CD4-positive, alpha-beta T cell treated with Interleukin-17A for 4 hours (primary cell): ENCODE measurements at regions not wholly inside any gene's neighbourhood (a gene's known extent, or its start where the extent isn't known, plus 50 kb on each side); places are given as distances from the start of the nearest gene placed in this dataset.

Source experiments
- DNase-seq: peaks from one replicate; pipeline ENCODE4 v3.0.0-alpha.2; 2020; ENCODE audit warnings: mixed read lengths

DNA sequence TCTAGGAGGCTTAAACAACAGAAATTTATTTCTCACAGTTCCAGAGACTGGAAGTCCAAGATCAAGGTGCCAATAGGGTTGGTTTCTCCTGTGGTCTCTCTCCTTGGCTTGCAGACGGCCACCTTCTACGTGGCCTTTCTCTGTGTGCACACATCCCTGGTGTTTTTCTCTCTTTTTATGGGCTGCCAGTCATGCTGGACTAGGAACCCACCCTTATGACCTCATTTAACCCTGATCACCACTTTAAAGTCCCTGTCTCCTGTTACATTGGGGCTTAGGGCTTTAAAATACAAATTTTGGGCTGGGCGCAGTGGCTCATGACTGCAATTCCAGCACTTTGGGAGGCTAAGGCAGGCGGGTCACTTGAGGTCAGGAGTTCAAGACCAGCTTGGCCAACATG lies 157.1 kb downstream of the TLE1 start:
- DNase-seq, result no peak

GRCh38 chr9:81531511-81531910 lies 157.8 kb downstream of the TLE1 start:
- no peak for DNase-seq

GRCh38 chr9:81530846-81531245 lies 158.5 kb downstream of the TLE1 start:
- DNase-seq, result no peak

DNA sequence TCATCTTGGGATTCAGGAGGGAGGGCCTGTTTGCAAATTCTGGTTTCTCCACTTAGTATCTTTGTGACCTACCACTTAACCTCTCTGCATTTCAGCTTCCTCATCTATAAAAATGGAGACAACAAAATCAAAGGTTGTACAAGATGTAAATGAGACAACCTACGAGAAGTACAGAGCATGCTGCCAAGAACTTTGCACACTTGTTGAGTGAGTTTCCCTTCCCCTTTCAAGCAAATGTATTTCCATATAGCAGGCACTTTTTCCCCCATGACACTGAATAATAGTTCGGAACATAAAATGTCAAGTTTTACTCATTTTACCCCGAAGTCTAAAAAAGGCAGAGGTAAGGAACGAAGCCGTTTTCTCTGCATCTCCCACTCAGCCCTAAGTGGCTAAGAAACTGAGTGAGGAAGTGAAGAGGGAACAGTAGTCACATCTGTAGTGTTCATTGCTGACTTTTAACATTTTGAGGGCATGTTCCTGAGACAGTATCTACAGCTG lies 159.0 kb downstream of the TLE1 start:
- DNase-seq, result no peak

DNA sequence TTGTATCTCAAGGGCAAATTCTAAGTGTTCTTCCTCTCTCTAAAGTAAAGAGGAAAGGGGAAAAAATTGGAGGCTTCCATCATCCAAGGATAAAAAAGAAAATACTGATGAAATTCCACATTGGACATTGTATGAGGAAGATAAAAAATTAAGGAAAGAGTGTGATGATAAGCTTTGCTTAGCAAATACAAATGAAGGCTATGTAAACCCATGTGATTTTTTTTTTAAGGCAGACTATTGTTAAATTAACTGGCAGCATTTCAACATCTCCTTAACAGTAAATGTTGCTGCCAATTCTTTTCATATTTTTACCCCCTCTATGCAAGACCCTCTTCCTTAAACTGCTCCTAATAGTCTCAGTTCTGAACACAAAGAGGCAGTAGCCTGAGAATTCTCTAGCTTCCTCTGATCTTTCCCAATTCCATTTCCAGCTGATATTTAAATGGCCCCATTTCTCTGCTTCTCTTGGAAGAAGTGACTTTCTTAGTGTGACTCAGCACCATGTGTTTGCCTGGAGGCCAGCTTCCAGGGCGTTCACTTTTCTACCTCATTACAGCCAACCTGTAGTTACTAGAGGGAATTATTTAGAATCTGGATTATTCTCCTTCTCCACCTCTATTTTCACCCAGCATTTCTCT lies 159.7 kb downstream of the TLE1 start:
- DNase-seq, result no peak

DNA sequence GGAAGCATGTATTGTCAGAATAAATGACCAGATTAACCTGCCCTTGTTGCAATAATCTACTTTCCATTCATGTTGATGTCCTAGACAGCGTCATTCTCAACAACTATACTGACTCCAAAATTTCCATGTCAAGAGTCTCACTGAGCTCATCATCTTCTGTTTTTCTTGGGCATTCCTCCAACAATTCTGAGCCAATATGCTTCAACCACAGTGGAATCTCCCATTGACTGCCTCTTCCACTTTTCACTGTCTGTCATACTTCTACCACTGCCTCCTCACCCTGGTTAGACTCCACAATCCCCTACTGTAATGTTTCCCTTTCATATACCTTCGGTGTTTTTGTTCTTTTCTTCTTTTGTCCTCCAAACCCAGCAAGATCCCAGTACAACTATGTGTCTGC lies 162.8 kb downstream of the TLE1 start:
- no peak for DNase-seq

DNA sequence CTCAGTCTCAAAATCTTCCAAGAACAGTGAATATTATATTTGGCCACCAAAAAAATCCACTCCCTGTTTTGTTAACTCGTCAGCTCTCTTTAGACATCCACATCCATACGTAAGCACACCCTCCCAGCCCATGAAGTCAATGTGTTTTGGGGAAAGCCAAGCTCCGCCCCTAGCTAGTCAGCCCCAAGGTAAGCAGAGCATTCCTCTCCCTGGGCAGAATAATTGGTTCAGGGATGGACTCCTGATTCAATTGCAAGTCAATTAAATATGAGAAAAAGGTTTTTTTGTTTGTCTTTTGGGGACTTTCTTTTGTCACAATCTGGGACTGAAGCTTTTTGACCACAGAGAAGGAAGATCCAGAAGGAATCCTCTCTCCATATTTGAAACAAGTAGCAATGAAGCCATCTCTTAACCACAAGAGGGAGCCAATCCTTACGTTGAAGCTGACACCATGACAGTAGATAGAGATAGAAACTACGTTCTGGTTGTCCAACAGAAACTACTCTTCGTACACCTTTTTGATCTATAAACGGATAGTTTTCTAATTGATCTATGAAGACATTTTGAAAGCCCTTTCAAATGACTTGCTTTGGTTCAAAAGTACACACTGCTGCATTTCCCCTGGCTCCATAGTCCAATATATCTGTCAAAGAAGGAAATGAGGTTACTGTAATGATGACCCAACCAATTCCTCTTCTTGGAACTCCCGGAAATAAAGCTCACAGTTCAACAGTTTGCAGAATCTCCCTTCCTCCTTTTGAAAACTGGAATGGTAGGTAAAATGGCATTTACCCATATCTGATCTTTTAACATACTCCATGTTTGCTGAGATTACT lies 166.4 kb downstream of the TLE1 start:
- no peak for DNase-seq

- no peak for DNase-seq
These were observed 167.5 kb downstream of the TLE1 start for GRCh38 chr9:81521892-81522291.

DNA sequence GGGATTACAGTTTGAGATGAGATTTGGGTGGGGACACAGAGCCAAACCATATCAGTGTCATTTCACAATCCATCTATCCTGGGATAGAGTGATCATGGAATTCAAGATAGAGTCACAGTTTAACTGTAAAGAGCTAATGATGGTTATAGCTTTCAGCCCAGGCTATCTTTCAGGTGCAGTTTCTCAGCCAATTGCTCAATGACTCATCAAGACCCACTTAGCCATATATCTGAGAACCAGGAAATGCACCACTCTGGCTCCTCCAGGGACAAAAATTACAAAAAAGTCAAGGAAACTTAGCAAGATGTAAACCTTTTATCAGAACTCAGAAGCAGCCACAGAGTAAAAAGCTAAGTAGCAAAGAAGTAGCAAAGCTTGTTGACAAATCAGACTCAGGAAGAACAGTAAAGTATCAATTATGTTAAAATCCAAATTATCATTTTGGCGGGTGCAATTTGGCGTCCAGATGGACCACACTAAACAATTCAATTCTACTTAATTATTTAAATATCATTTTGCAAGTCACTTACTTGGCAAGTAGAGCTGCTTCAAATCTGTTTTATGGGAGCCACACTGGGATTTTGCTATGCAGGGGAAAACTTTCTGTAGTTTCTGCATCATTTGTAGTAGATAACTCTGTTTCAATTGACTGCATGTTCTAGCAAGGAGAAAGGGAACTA lies 169.4 kb downstream of the TLE1 start:
- DNase-seq, result no peak

DNA sequence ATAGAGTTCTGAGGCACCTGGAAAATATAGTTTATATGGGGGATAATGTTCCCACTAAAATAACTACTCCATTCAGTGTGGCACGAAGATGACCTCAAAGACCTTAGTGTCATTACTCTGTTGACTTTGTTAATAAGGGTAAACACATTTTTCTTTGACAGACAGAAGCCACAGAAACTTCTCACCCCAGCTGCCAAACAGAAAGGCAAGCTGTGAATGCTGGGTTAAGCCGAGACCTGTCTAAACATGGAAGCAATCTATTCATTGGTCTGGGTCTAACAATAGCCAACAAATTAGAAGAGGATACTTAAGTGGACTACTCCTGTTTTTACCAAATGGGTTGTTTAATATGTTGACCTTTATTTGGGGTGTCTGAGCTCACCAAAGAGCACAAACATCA lies 171.4 kb downstream of the TLE1 start:
- no peak for DNase-seq

DNA sequence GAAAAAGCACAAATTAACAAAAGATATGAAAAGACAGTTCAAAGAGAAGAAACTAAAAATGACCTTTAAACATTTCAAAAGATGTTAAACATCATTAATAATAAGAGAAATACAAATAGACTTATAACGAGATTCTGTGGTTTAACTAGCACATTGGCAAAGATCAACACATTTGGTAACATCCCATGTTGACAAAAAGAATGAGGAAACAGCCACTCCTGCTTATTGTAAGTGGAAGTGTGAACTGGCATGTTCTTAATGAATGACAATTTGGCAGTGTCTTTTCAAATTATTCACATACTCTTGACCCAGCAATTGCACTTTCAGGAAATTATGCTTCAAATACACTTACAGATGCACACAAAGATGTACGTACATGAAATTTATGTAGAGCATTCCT lies 176.3 kb downstream of the TLE1 start:
- DNase-seq, result no peak

- DNase-seq, result no peak
These were observed 176.7 kb downstream of the TLE1 start for GRCh38 chr9:81512641-81513040.

- no peak for DNase-seq
These were observed 180.9 kb downstream of the TLE1 start for GRCh38 chr9:81508476-81508875.

DNA sequence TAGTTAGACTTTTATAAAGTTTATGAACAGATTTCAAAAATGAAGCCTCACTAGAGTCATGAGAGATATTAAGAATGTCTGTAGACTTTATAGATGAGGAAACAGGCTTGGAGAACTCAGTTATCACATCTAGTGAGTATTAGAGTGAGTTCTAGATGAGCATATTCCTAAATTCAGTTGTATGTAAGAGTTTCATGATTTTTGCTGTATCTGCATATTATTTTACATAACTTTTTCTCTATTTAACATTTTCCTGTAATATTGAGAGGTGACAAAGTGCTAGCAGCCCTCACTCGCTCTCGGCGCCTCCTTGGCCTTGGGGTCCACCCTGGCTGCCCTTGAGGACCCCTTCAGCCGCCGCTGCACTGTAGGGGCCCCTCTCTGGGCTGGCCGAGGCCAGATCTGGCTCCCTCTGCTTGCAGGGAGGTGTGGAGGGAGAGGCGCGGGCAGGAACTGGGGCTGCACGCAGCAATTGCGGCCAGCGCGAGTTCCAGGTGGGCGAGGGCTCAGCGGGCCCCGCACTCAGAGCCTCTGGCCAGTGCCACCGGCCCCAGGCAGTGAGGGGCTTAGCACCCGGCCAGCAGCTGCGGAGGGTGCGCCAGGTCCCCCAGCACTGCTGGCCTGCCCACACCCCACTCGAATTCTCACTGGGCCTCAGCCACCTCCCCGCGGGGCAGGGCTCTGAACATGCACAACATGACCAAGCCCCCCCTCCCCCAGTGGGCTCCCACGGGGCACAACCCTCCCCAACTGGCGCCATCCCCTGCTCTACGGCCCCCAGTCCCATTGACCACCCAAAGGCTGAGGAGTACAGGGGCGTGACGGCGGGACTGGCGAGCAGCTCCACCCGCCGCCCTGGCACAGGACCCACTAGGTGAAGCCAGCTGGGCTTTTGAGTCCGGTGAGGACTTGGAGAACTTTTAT lies 182.1 kb downstream of the TLE1 start:
- DNase-seq, result no peak

DNA sequence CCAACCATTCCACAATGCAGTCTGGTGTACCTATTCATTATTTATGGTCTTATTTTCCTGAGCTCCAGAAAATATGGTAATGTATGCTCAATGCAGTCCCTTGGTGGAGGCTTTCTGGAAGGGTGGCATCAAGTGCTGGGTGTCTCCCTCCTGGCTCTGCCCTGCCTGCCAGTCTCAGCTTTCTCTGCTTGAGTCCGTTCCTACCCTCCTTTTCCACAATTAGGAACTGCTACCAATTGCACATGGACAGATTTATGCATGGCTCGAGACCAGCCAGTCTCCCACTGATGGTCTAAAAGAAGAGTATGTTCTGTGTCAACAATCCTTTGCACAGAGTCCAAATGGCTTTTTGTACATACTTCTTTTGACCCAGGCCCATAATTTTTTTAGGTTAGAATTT lies 189.8 kb downstream of the TLE1 start:
- no peak for DNase-seq

GRCh38 chr9:81499021-81499454 lies 190.3 kb downstream of the TLE1 start:
- DNase-seq, result no peak

DNA sequence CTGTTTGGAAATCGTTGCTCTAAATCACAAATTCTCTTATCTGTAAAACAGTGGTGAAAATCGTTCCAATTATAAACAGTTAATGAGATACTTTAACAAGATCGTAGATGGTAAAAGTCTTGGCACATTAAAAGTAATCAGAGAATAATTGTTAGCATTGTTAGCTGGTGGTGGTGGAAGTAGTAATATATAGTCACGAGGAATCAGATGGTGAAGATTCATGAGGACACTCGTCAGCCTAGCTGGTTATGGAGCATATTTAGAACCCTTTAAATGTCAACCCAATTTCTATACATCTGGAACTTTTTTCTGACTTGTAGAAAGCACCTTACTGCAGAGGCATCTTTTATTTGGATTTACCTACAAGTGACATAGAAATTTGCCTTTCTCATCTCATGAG lies 190.8 kb downstream of the TLE1 start:
- no peak for DNase-seq

DNA sequence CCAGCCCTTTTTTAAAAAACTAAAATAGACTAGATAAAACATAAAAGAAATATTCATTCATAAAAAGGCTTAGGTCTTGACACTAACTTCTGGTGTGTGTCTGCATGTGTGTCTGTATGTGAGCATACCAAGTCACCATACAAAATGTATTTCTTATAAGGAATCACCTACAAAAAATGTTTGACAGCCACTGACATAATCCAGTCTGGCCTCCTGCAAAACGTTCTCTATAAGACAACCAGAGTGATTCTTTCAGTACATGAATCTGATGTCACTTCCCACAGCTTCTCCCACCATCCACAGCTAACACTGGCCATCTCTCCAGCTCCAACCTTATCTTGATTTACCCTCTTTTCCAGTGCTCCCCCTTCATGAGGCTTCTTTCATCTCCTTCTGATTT lies 192.3 kb downstream of the TLE1 start:
- no peak for DNase-seq

DNA sequence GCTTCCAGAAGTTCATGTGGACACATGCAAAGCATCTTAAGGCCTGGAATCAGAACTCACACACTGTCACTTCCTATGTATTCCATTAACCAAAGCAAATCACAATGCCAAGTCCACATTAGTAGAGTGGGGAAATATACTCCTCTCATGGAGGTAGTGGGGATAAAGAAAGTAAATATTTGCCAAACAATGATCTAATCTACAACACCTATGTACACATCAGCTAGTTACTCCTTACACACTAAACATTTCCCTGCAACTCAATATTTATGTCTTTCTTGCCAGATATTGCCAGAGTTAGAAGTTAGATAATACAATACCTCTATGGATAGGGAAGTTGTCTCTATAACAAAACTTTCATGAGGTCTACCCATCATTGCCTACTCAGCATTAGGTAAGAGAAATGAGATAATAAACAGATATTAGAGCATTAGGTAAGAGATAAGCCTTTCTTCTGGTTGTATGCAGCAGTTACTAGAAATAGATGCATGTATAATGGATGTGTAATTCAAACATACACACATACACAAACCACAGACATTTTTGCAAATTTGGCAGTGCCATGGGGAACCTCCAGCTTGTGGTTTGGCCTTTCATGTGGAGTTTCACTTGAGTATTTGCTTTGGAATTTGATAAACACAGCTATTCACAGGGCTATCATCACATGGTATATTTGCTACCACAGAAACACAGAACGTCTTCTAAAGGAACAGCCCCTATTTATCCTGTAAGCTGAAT lies 196.5 kb downstream of the TLE1 start:
- no peak for DNase-seq

DNA sequence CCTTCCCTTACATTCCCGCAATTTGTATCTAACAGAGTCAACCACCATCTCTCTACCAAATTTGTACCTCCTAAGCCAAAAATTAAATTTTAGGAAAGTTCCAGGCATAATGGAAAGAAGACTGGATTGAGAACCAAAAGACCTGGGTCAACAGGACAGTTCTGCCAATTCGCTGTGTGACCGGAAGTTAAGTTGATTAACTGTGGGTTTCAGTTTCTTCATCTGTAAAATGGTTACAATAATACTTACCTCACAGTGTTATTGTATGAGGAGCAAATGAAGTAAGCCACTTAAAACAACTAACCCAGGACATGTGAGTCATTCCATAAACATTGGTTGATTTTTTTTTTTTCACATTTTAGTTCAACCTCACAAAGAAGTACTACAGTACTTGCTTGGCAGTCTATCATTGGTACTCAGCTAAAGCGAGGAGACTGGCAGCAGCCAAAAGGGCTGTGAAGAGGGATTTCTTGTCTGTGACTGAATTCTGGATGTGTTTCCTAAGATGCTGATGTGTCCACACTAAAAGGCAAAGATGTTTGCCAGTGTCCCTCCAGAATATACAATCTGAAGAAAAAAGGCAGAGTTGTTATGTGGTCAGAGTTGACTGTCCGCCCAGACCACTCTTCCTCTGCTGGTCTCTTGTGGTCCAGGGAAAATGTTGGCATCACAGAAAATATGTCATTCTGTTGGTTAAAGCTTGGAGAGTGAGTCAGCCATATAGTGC lies 198.6 kb downstream of the TLE1 start:
- DNase-seq, result no peak

DNA sequence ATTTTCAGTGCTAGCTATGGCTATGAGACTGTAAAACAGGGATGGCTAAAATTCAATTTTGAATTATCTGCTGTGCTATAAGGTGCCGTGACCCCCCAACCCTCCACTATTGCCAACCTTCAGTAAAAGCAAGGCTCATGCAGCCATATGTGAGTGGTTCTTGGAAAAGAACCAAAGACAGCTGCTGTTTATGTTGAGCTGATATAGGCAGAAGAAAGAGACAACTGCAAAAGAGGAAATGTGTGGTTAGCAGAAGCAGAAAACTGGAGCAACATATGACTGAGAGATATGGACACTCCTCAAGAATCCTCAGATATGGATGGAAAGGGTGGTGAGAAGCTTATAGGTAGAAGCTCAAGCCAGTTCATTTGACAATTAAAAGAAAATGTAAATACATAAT lies 200.3 kb downstream of the TLE1 start:
- no peak for DNase-seq
